Sigmoid colon (tissue), 6 donors: ENCODE measurements at regions not wholly inside any gene's neighbourhood (a gene's known extent, or its start where the extent isn't known, plus 50 kb on each side); places are given as distances from the start of the nearest gene placed in this dataset.

Experiments
- DNase-seq: peaks from one replicate; pipeline ENCODE4 v3.0.0-alpha.2; 2019
- H3K27ac ChIP-seq, 4 donors: fragments of 200-600 bp; sonication (generic); one replicate each; pipeline ENCODE4 v1.5.1; 2016 to 2019; ENCODE audit warnings: mild to moderate bottlenecking in 1 of 4
- H3K27me3 ChIP-seq, 3 donors: fragments of 200-600 bp; sonication (generic); one replicate each; pipeline ENCODE4 v1.5.1; 2019; ENCODE audit warnings: mild to moderate bottlenecking in 1 of 3
- H3K36me3 ChIP-seq, 4 donors: fragments of 200-600 bp; sonication (generic); one replicate each; pipeline ENCODE4 v1.5.1; 2016 to 2019
- H3K4me1 ChIP-seq, 4 donors: fragments of 200-600 bp; sonication (generic); one replicate each; pipeline ENCODE4 v1.5.1; 2017 to 2019
- H3K4me3 ChIP-seq, 4 donors: fragments of 200-600 bp; sonication (generic); one replicate each; pipeline ENCODE4 v1.5.1; 2017 to 2019; ENCODE audit warnings: mild to moderate bottlenecking in 2 of 4, moderate library complexity in 1 of 4
- H3K9me3 ChIP-seq, 4 donors: fragments of 200-600 bp in 3 of 4; sonication (generic) in 3 of 4; one replicate each; pipeline versions ENCODE4 v1.5.1 to v1.6.1; 2013 to 2019
- CTCF ChIP-seq, 4 experiments: fragments of 450-650 bp in 3 of 4; fragments of 200-600 bp in 1 of 4; IDR thresholded peaks; one replicate each; pipeline ENCODE4 v1.5.1; 2016 to 2019; ENCODE audit warnings: antibody characterized with exemption in 4 of 4, mild to moderate bottlenecking in 3 of 4, moderate library complexity in 2 of 4
- EP300 ChIP-seq, 4 donors: sonication (generic); formaldehyde crosslinking; IDR thresholded peaks; one replicate each; pipeline ENCODE4 v1.6.1; 2017; ENCODE audit warnings: antibody characterized with exemption in 4 of 4
- POLR2A ChIP-seq, 2 donors: fragments of 450-650 bp; IDR thresholded peaks; one replicate each; pipeline ENCODE4 v1.6.1; 2016; ENCODE audit warnings: antibody characterized with exemption in 2 of 2, mild to moderate bottlenecking in 2 of 2, moderate library complexity in 2 of 2
- POLR2AphosphoS5 ChIP-seq, 4 donors: sonication (generic); formaldehyde crosslinking; IDR thresholded peaks; one replicate each; pipeline ENCODE4 v1.6.1; 2017; ENCODE audit warnings: antibody characterized with exemption in 4 of 4
- WGBS, 2 donors: extraction: QIAGEN DNeasy Blood & Tissue Kit; methylation state at CpG; one replicate each; pipeline ENCODE4 v1.1.7; 2013; 5-methylcytosine and 5-hydroxymethylcytosine counted together
- intact Hi-C: fragments of 100-400 bp; cut with DNase I; formaldehyde crosslinking; loops from one replicate; pipeline ENCODE4 v1.15.1; 2023
- donor health status: healthy with polysubstance abuse.
- donor health status: healthy.

GRCh38 chr7:118311121-118311836 lies 86.8 kb downstream of the ANKRD7 start:
- DNase-seq: no peak
- H3K27ac ChIP-seq: no peak overlapping the region
- WGBS, 2 donors: 14 to 18% methylated on average over 1 of the region's 1 CpG
- H3K4me3 ChIP-seq: no peak overlapping the region
- intact Hi-C loops: no loop called here
- TF ChIP-seq EP300 (IDR thresholded peaks at IDR 0.05) (no peak), POLR2AphosphoS5 (IDR thresholded peaks at IDR 0.05) (no peak), POLR2A (IDR thresholded peaks at IDR 0.05) (no peak), CTCF (IDR thresholded peaks at IDR 0.05) (no peak)
- no peaks in the 10 kb centered on the region for H3K4me1 ChIP-seq
- no peaks in the 10 kb centered on the region for H3K9me3 ChIP-seq
- no peaks in the 10 kb centered on the region for H3K36me3 ChIP-seq
- no peaks in the 10 kb centered on the region for H3K27me3 ChIP-seq

GRCh38 chr7:118312051-118312450 lies 87.5 kb downstream of the ANKRD7 start:
- no peak overlapping the region for H3K27ac ChIP-seq
- no peak overlapping the region for H3K4me3 ChIP-seq
- no peaks in the 10 kb centered on the region for H3K27me3 ChIP-seq
- intact Hi-C loops: no loop called here
- no peaks in the 10 kb centered on the region for H3K4me1 ChIP-seq
- no peak for DNase-seq
- no peaks in the 10 kb centered on the region for H3K9me3 ChIP-seq
- 18 to 61% methylated on average over 1 of the region's 1 CpG for WGBS, 2 donors
- no peaks in the 10 kb centered on the region for H3K36me3 ChIP-seq
- no peak for TF ChIP-seq CTCF (IDR thresholded peaks at IDR 0.05)
- no peak for TF ChIP-seq POLR2A (IDR thresholded peaks at IDR 0.05)
- TF ChIP-seq EP300 (IDR thresholded peaks at IDR 0.05): no peak
- no peak for TF ChIP-seq POLR2AphosphoS5 (IDR thresholded peaks at IDR 0.05)

DNA sequence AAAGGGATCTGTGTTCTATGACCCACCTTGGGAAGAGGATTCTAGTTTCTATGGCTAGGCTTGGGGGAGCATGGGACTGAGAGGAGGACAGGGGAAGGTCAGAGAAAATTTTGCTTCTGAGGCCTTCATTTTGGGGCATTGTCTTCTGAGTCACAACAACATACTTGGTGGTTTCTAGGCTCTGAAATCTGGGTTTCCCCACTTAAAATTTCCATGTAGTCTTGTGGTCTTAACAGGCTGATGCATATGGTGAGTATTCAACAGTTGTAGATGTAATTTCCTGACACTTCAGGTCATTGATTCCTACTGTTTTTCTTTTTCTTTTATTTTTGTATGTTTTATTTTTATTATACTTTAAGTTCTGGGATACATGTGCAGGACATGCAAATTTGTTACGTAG lies 88.5 kb downstream of the ANKRD7 start:
- TF ChIP-seq CTCF (IDR thresholded peaks at IDR 0.05) (no peak), EP300 (IDR thresholded peaks at IDR 0.05) (no peak), POLR2AphosphoS5 (IDR thresholded peaks at IDR 0.05) (no peak)
- Histone ChIP-seq H3K36me3 (no peaks in the 10 kb centered on the region), H3K4me3 (no peak overlapping the region), H3K27me3 (no peaks in the 10 kb centered on the region), H3K9me3 (no peaks in the 10 kb centered on the region), H3K4me1 (no peaks in the 10 kb centered on the region), H3K27ac (no peak overlapping the region)
- DNase-seq: no peak
- intact Hi-C loops: no loop called here
- WGBS, 2 donors: 95 to 98% methylated on average over 1 of the region's 1 CpG

DNA sequence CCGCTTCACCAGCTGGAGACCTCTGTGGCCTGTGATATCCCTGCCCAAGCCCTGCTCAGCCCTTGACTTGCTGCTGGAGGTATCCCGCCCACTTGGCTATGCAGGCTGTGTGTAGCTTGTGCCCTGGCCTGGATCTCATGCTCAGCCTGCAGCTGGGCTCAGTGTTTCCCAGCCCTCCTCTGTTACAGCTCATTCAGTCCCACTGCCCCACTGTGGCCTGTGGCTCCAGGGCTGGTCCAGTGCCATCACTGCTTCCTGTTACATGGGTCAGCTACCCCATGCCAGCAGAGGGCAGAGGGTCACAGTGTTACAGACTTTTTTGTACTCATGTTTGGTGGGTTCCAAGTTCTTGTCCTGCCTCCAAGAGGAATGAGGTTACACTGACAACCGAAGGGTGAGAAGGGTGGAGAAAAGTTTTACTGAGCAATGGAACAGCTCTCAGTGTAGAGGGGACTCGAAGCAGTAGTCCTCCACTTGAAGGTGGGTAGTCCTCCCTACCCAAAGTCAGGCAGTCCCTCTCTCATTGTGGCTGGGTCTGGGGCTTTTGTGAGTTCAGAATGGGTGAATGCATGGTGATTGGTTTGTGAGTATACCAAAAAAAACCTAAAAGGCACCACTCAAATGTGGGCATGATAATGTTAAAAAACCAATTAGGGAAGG lies 100.4 kb downstream of the ANKRD7 start:
- no peak overlapping the region for H3K4me3 ChIP-seq
- no peaks in the 10 kb centered on the region for H3K9me3 ChIP-seq
- no peak overlapping the region for H3K27ac ChIP-seq
- no peaks in the 10 kb centered on the region for H3K36me3 ChIP-seq
- TF ChIP-seq EP300 (IDR thresholded peaks at IDR 0.05) (no peak), CTCF (IDR thresholded peaks at IDR 0.05) (no peak), POLR2A (IDR thresholded peaks at IDR 0.05) (no peak), POLR2AphosphoS5 (IDR thresholded peaks at IDR 0.05) (no peak)
- no peaks in the 10 kb centered on the region for H3K27me3 ChIP-seq
- WGBS, 2 donors: 90 to 94% methylated on average over 4 of the region's 4 CpGs
- intact Hi-C loops: no loop called here
- DNase-seq: no peak
- H3K4me1 ChIP-seq: no peaks in the 10 kb centered on the region

GRCh38 chr7:118325450-118325808 lies 100.9 kb downstream of the ANKRD7 start:
- Histone ChIP-seq H3K27me3 (no peaks in the 10 kb centered on the region), H3K4me3 (no peak overlapping the region), H3K36me3 (no peaks in the 10 kb centered on the region), H3K4me1 (no peaks in the 10 kb centered on the region), H3K9me3 (no peaks in the 10 kb centered on the region), H3K27ac (no peak overlapping the region)
- intact Hi-C loops: no loop called here
- no peak for DNase-seq
- TF ChIP-seq POLR2AphosphoS5 (IDR thresholded peaks at IDR 0.05): no peak
- TF ChIP-seq POLR2A (IDR thresholded peaks at IDR 0.05): no peak
- no peak for TF ChIP-seq CTCF (IDR thresholded peaks at IDR 0.05)
- no peak for TF ChIP-seq EP300 (IDR thresholded peaks at IDR 0.05)
